GM12892 (cell line): ENCODE measurements at regions not wholly inside any gene's neighbourhood (a gene's known extent, or its start where the extent isn't known, plus 50 kb on each side); places are given as distances from the start of the nearest gene placed in this dataset.

Experiments
- DNase-seq: peaks from one replicate; pipeline ENCODE4 v3.0.0; 2011; ENCODE audit not compliant: insufficient read length
- FAIRE-seq: peaks from 2 replicates; lab custom pipeline; 2011; peaks lifted over from hg19 to GRCh38; lab: Jason Lieb, UNC
- POLR2A ChIP-seq: IDR thresholded peaks from 2 replicates; pipeline ENCODE4 v1.6.1; 2011; ENCODE audit warnings: low read depth, low read length, control low read depth
- POLR2AphosphoS5 ChIP-seq: IDR thresholded peaks from 2 replicates; pipeline ENCODE4 v1.6.1; 2011; ENCODE audit warnings: low read depth, low read length, control low read depth
- TAF1 ChIP-seq: IDR thresholded peaks from 2 replicates; pipeline ENCODE4 v1.6.1; 2011; ENCODE audit warnings: low read depth, mild to moderate bottlenecking, control low read depth, low read length, borderline replicate concordance

DNA sequence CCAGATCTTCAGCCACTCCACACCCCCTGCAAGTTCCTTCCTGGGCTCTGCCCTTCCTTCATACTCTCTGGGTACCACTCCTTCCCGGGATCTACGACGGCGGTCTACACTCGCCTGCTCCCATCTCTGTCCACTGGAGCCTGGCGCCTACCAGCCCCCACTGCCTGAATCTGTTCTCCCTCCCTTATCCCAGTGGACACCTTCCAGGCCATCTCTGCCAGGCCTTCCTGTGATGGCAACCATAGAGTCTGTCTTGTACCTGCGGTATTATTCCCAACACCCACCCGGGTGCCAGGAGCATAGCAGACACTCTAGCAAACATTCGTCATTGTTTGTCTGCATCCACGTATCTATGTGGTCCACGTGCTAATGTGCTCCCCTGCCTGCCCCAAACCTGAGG lies 140.9 kb downstream of the ZFP36L2 start:
- DNase-seq (no peak), FAIRE-seq (no peak)
- TF ChIP-seq POLR2AphosphoS5 (no peak), TAF1 (no peak), POLR2A (no peak)

DNA sequence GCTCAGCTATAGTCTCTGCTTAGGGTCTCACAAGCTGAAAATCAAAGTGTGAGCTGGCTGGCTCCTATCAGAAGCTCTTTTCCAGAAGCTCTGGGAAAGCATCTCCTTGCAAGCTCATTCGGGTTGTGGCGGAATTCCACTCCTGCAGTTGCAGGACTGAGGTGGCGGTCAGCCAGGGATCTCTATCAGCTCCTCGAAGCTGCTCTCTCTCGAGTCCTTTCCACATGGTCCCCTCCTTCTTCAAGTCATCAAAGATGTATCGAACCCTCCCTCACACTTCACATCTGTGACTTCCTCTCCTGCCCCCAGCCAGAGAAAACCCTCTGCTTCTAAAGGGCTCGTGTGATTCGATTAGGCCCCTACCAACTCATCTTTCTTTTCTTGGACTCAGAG lies 141.7 kb downstream of the ZFP36L2 start:
- no peak for FAIRE-seq
- TF ChIP-seq POLR2A = no peak
- TF ChIP-seq TAF1 = no peak
- TF ChIP-seq POLR2AphosphoS5 = no peak
- DNase-seq = no peak

DNA sequence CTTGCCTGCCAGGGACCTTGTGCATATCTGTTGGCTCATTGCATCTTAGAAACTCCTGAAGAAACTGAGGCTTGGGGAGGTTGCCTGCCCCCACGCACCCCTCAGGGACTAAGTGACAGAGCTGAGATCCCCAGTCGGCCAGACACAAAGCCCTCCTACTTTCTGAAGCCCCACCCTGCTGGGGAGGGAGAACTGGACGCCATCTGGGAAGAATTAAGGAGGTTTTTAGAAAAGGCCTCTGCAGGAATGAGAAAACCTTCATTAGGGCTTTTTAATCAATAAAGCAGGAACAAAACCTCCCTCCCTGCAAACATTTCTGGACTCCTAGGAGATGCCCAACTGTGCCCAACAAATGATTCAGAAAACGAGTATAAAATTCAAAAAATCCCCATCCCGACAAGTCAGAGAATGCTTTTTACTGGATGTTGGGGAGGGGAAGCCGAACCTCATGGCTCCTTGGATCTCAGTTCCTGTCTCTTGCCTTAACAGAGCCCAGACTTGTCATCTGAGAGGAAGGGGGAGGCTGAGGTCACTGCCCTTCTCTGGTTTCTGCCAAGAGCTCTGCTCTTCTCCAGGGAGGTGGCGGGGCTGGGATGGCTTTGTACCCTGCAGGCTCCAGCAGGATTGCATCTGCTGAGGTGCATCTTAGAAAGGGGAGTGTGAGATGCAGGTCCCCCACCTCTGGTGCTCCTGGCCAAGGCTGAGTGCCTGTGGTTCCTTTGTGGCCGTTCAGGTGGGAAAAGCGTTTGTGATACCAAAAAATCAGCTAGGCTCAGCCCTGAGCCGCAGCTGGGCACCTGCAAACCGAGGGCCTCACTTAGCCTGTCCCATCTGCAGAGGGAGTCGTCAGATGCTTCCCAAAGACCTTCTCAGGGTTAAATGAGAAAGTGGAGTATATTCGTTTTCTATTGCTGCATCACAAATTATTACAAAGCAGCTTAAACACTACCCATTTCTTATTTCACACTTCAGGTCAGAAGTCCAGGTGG lies 142.4 kb downstream of the ZFP36L2 start:
- TF ChIP-seq POLR2A (no peak), POLR2AphosphoS5 (no peak), TAF1 (no peak)
- FAIRE-seq (no peak), DNase-seq (no peak)

DNA sequence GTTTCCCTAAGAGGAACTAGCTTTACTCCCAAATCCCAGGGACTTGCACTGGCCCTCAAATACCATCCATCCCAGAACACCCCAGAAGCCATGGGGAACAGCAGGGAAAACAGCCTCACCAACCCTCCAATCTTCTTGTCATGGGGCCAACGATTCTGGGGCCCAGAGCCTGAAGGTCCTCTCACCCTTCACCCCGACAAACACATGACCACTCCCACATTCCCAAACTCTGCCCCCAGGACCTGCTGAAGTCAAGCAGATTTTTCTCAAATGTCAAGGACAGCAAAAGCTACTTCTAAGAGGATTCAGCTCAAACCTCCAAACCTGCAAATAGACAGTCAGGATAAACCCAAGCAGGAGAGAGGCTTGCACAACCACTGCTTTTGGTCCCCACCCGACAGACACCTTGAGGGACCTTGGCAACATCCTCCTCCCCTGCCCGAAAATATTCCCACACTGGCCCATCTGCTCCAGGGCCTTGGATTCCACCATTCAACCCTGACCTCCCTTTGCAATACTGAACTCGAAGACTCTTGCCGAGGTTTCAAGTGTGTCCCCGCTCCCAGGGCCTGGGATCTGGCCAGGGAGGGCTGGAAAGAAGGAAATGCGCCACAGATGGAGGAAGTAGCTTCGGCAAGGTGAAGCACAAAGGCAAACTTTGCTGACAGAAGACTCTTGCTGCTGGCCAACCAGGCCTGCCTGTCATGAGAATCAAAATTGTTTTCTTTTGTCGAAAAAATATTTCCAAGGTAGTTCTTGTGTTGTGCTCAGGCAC lies 143.3 kb downstream of the ZFP36L2 start:
- TF ChIP-seq POLR2A = no peak
- no peak for TF ChIP-seq POLR2AphosphoS5
- no peak for TF ChIP-seq TAF1
- DNase-seq (no peak), FAIRE-seq (no peak)

DNA sequence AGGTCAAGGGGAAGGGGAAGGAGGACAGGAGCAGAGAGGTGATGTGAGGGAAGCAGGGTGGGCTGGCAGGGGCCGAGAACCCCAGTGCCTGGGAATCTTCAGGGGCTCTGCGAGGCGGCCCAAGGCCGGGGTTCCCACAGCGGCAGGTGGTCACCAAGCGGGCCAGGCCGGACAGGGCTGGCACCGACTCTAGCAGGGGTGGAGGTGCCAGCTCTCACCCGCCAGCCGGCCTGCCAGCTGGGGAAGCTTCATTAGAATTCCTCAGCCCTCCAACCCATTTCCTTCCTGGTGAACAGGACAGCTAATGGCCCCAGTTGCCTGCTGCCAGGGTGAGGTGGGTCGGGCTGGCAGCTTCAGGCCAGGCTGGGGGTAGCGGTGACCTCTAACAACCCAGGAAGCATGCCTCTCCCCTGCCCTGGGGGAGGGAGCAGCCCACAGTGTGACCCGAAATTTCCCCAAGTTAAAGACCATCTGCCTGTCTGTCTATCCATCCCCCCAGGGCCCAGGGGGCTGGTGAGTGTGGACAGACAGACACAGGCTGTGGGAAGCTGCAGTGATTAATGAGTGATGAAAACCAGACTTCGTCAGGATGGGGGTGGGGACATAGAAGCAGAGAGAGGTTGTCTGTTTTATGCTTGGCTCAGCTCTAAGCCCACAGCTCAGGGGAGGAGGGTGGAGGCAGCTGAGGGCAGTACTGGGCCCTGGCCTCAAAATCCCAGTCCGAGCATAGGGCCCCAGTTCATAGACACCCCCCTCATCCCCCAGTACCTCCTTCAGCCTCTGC lies 144.1 kb downstream of the ZFP36L2 start:
- no peak for DNase-seq
- TF ChIP-seq TAF1 = no peak
- TF ChIP-seq POLR2A = no peak
- no peak for FAIRE-seq

DNA sequence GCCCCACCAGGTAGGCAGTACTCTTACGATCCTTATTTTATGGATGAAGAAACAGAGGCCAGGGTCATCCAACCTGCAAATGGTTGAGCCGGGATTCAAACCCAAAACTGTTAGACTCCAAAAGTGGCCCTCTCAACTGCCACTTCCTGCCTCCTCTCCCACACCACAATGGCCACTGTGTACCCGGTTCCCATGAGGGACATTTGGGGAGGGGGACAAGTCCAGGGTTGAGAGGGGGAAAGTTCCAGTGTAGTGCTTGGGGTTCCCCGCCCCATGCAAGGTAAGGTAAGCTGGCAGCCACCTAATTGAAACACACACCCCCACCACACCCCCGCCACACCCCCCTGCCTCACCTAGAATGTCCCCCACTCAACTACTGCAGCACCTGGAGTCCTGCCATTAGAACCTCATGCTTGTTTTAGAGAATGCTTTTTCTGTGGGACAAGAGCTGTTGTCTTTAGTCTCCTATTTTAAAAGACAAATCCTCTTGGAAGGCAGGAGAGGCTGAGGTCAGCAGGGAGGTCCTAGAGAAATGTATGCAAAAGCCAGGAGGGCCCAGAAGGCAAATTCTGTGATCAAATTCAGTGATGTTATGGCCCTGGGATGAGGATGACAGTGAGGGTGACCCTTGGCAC lies 145.2 kb downstream of the ZFP36L2 start:
- FAIRE-seq (no peak), DNase-seq (no peak)
- no peak for TF ChIP-seq TAF1
- no peak for TF ChIP-seq POLR2A
- TF ChIP-seq POLR2AphosphoS5 = no peak

DNA sequence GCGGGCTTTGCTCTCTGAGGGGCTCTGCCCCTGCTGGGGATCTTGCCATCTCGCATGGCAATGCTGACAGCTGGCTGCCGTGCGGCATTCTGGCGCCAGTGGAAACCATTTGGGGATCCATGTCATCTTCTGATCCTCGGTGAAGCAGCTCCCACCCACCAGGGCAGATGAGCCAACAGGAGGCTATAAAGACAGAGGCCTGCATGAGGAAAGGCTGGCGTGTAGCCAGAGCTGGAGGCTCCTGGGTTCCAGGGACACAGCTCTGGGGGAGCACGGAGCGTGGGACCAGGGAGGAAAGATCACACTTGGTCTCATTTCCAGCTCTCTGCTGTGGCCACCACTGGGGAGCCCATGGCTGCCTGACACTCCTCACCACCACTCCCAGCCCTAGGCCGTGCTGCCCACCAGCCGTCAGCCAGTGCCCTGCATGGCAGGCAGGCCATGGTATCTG lies 145.8 kb downstream of the ZFP36L2 start:
- DNase-seq = no peak
- TF ChIP-seq POLR2A = no peak
- TF ChIP-seq TAF1 = no peak
- no peak for TF ChIP-seq POLR2AphosphoS5
- no peak for FAIRE-seq

DNA sequence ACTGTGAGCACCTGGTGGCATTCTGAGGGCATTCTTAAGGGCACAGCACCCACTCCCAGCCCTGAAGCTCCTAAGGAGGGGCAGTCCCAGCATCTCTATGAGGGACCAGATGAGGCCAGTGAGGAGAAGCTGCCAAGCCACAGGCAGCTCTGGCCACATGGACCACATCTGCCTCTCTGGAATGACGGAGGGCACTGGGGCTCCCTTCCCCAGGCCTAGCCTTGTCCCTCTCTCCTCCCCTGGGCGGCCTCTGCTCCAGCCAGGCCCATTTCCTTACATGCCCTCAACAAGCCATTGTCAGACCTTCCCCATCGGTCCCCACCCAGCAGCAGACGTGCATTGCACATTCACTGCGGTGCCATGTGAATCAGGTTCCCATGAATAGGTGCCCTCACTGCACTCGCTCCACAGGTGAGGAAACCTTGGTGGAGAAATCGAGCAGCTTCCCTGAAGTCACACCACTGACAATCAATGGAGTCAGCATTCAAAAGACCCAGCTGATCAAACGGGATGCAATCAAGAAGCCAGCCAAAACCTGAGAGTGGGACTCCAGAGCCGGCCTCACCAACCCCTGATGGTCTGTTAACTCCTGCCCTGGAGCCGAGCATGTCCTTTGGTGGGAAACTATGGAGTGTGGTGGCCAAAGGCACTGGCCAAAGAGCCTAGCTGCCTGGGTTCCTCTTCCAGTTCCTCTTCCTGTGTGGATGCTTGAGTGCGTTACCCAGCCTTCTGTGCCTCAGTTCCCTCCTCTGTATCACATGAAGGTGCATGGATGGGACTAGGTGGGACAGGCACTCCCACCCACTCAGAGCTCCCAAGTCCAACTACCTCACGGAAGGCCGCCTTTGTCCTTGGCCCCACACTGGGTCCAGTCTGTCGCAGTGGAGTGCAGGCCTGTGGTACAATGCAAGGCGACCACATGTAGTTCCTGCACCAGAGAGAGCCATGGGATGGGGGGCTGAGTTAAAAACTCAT lies 147.3 kb downstream of the ZFP36L2 start:
- no peak for TF ChIP-seq TAF1
- no peak for TF ChIP-seq POLR2AphosphoS5
- no peak for TF ChIP-seq POLR2A
- no peak for DNase-seq
- FAIRE-seq = no peak

DNA sequence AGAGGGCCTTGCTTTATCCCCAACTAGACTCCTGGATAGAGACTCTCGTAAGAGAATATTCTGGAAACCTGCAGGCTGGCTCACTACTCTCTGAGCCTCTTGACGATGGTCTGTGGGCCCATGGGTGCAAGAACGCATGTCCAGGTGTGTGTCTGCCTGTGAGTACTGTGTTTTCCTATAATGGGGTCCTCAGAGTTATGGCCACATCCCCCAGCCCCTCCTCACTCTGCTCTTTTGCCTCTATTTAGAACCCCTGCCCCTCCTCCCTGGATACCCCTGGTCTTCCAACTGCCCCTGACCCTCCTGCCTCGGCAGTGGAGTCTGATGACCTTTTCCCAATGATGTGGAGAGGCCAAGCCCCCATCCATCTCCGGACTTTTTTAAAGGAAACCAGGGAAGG lies 148.1 kb downstream of the ZFP36L2 start:
- DNase-seq (no peak), FAIRE-seq (no peak)
- no peak for TF ChIP-seq POLR2A
- no peak for TF ChIP-seq POLR2AphosphoS5
- no peak for TF ChIP-seq TAF1
